BLaER1 (cell line): ENCODE measurements at regions not wholly inside any gene's neighbourhood (a gene's known extent, or its start where the extent isn't known, plus 50 kb on each side); places are given as distances from the start of the nearest gene placed in this dataset.

Experiments used
- H3K27ac ChIP-seq: shearing (Covaris generic); formaldehyde crosslinking; 2 replicates; pipeline ENCODE4 v1.8.1; 2022
- H3K27me3 ChIP-seq: shearing (Covaris generic); formaldehyde crosslinking; 2 replicates; pipeline ENCODE4 v1.8.1; 2022
- H3K36me3 ChIP-seq: shearing (Covaris generic); formaldehyde crosslinking; 2 replicates; pipeline ENCODE4 v1.8.1; 2022
- H3K4me1 ChIP-seq: shearing (Covaris generic); formaldehyde crosslinking; 2 replicates; pipeline ENCODE4 v1.8.1; 2022
- H3K4me2 ChIP-seq: shearing (Covaris generic); formaldehyde crosslinking; 2 replicates; pipeline ENCODE4 v1.8.1; 2022
- H3K4me3 ChIP-seq: shearing (Covaris generic); formaldehyde crosslinking; 2 replicates; pipeline ENCODE4 v1.8.1; 2022
- H3K9ac ChIP-seq: shearing (Covaris generic); formaldehyde crosslinking; 2 replicates; pipeline ENCODE4 v1.8.1; 2022
- H3K9me3 ChIP-seq: shearing (Covaris generic); formaldehyde crosslinking; 2 replicates; pipeline ENCODE4 v1.8.1; 2022
- H4K20me1 ChIP-seq: shearing (Covaris generic); formaldehyde crosslinking; 2 replicates; pipeline ENCODE4 v1.8.1; 2022
- Cebpa-rat ChIP-seq: shearing (Covaris generic); IDR thresholded peaks from 2 replicates; pipeline ENCODE4 v1.8.1; 2022

DNA sequence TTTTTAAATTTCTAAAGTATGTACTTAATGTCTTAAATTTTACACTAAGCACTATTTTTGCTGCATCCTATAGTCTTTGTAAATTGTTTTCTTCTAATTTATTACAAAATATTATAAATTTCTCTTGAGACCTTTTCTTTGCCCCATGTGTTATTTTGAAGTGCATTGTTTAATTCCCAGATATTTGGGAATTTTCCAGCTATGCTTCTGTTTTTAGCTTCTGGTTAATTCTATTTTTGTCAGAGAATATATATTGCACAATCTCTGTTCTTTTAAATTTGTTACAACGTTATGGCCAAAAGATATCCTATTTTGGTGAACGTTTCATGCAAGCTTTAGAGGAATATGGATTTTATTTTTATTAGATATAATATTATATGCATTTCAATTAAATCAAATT is 917.4 kb upstream of the MIR17HG start:
- no peak overlapping the region for H3K4me3 ChIP-seq
- H3K27ac ChIP-seq = no peak overlapping the region
- no peaks in the 10 kb centered on the region for H3K36me3 ChIP-seq
- H3K9me3 ChIP-seq = no peaks in the 10 kb centered on the region
- no peak overlapping the region for H3K9ac ChIP-seq
- TF ChIP-seq Cebpa-rat = no peak
- no peak overlapping the region for H3K4me2 ChIP-seq
- H4K20me1 ChIP-seq = no peaks in the 10 kb centered on the region
- H3K4me1 ChIP-seq = no peaks in the 10 kb centered on the region
- H3K27me3 ChIP-seq = no peaks in the 10 kb centered on the region

DNA sequence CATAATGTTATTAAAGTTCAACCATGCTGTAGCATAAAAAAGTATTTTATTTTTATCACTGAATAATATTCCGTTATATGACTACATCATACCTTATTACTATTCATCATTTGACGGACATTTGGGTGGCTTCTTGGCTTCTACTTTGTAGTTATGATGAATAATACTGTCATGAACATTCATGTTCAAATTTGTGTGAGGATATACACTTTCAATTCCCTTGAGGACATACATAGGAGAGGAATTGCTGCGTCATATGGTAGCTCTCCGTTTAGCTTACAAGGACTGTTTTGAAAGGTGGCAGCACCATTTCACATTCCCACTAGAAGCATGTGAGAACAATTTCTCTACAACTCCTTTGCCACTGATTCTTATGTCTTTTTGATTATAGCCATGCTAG is 910.8 kb upstream of the MIR17HG start:
- no peak for TF ChIP-seq Cebpa-rat
- H3K27ac ChIP-seq = no peak overlapping the region
- no peaks in the 10 kb centered on the region for H3K27me3 ChIP-seq
- no peaks in the 10 kb centered on the region for H3K9me3 ChIP-seq
- H3K4me1 ChIP-seq = no peaks in the 10 kb centered on the region
- no peak overlapping the region for H3K4me2 ChIP-seq
- no peak overlapping the region for H3K9ac ChIP-seq
- no peak overlapping the region for H3K4me3 ChIP-seq
- no peaks in the 10 kb centered on the region for H3K36me3 ChIP-seq
- H4K20me1 ChIP-seq = no peaks in the 10 kb centered on the region

GRCh38 chr13:90438576-90438975 is 908.9 kb upstream of the MIR17HG start:
- no peaks in the 10 kb centered on the region for H3K36me3 ChIP-seq
- no peak for TF ChIP-seq Cebpa-rat
- H4K20me1 ChIP-seq = no peaks in the 10 kb centered on the region
- no peak overlapping the region for H3K27ac ChIP-seq
- no peaks in the 10 kb centered on the region for H3K9me3 ChIP-seq
- no peaks in the 10 kb centered on the region for H3K4me1 ChIP-seq
- no peaks in the 10 kb centered on the region for H3K27me3 ChIP-seq
- no peak overlapping the region for H3K4me2 ChIP-seq
- H3K9ac ChIP-seq = no peak overlapping the region
- no peak overlapping the region for H3K4me3 ChIP-seq

DNA sequence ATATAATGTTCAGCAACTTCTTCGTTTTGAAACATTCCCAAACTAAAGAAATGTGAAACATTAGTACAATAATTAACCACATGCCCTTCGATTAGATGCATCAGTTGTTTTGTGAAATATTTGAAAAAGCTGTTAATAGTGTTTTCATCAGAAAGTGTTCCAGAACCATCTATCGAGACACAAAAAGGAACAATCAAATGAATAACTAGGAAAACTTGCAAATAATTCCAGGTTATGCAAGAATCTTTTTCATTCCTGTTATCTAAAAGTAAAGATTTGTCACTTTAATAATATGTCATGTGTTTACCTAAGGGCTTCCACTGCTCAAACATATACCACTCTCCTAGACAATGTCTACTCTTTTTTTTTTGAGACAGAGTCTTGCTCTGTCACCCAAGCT is 904.2 kb upstream of the MIR17HG start:
- Histone ChIP-seq H3K27me3 (no peaks in the 10 kb centered on the region), H3K27ac (no peak overlapping the region), H3K9me3 (no peaks in the 10 kb centered on the region), H3K9ac (no peak overlapping the region), H4K20me1 (no peaks in the 10 kb centered on the region), H3K4me1 (no peaks in the 10 kb centered on the region), H3K4me3 (no peak overlapping the region), H3K36me3 (no peaks in the 10 kb centered on the region), H3K4me2 (no peak overlapping the region)
- TF ChIP-seq Cebpa-rat = no peak

DNA sequence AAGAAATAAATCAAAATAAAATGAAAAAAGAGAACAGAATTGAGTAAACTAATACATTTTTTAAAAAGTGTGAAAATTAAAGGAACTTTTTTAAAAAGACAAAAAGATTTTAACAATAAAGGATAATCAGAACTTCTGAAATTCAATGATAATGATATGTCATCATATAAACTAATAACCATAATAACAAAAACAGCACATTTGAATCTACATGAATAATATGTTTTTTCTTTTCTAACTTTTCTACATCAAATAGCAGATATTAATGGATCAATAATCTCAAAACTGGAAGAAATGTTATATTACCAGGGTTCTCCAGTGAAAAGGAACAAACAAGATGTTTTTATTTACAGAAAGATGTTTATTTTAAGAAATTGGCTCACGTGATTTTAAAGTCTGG is 903.3 kb upstream of the MIR17HG start:
- H4K20me1 ChIP-seq = no peaks in the 10 kb centered on the region
- no peak overlapping the region for H3K27ac ChIP-seq
- no peaks in the 10 kb centered on the region for H3K4me1 ChIP-seq
- no peaks in the 10 kb centered on the region for H3K36me3 ChIP-seq
- no peak overlapping the region for H3K4me2 ChIP-seq
- TF ChIP-seq Cebpa-rat = no peak
- no peaks in the 10 kb centered on the region for H3K27me3 ChIP-seq
- H3K4me3 ChIP-seq = no peak overlapping the region
- H3K9ac ChIP-seq = no peak overlapping the region
- no peaks in the 10 kb centered on the region for H3K9me3 ChIP-seq

DNA sequence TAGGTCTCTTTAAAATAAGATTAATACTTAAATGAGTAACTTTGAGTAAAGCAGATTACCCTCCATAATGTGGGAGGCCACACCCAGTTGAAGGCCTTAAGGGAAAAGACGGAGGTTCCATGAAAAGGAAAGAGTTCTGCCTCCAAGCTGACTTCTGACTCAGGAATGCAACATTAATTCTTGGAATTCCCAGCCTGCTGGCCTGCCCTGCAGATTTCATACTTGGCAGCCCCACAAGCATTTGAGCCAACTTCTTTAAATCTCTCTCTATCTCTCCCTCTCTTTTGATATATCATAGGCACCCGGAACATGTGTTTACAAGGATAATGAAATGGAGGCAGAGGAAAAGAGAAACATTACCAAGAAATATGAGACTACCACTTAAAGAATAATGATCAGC is 902.3 kb upstream of the MIR17HG start:
- no peak overlapping the region for H3K4me3 ChIP-seq
- no peaks in the 10 kb centered on the region for H3K4me1 ChIP-seq
- H3K9ac ChIP-seq = no peak overlapping the region
- H3K36me3 ChIP-seq = no peaks in the 10 kb centered on the region
- H3K4me2 ChIP-seq = no peak overlapping the region
- no peak for TF ChIP-seq Cebpa-rat
- H4K20me1 ChIP-seq = no peaks in the 10 kb centered on the region
- no peak overlapping the region for H3K27ac ChIP-seq
- no peaks in the 10 kb centered on the region for H3K9me3 ChIP-seq
- no peaks in the 10 kb centered on the region for H3K27me3 ChIP-seq

DNA sequence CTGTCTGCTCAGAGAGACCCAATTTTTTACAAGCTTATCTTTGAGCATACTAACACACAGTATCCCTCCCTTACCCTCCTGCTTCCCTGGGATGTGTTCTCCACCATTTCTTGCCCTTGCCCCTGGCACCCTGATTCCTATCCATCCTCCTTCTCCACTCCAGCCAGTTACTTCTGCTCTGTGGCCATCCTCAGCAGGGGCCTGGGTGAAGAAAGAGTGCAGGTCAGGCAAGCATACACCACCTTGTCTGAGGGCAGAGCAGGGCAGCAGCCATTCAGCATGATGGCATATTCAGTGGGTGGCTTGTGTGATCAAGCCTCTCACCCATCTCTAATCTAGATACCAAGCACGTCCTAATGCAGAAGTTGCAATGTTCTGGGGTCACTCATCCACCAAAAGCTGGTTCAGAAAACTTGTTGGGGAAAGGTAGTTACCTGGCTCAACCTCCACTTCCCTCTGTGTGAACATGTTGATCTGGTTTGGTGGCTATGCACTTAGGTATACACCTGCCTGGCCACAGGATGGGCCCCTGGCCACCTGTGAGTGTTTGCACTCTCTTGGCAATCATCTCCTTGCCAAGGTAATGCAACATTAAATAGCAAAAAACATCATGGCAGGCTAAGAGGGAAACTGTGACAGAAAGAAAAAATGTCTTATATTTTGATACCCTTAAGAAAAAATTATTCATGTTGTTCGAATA is 900.3 kb upstream of the MIR17HG start:
- TF ChIP-seq Cebpa-rat = no peak
- no peak overlapping the region for H3K27ac ChIP-seq

GRCh38 chr13:90447734-90448101 is 899.8 kb upstream of the MIR17HG start:
- Histone ChIP-seq H3K4me3 (no peak overlapping the region), H3K36me3 (no peaks in the 10 kb centered on the region), H3K4me1 (no peaks in the 10 kb centered on the region), H3K4me2 (no peak overlapping the region), H3K9ac (no peak overlapping the region), H3K27me3 (no peaks in the 10 kb centered on the region), H4K20me1 (no peaks in the 10 kb centered on the region), H3K27ac (no peak overlapping the region), H3K9me3 (no peaks in the 10 kb centered on the region)
- no peak for TF ChIP-seq Cebpa-rat

More for the DNA sequence above, 900.3 kb upstream of the MIR17HG start:
- Histone ChIP-seq H3K9ac (no peak overlapping the region), H3K4me1 (no peaks in the 10 kb centered on the region), H3K4me2 (no peak overlapping the region), H3K27me3 (no peaks in the 10 kb centered on the region), H3K9me3 (no peaks in the 10 kb centered on the region), H3K36me3 (no peaks in the 10 kb centered on the region), H3K4me3 (no peak overlapping the region), H4K20me1 (no peaks in the 10 kb centered on the region)

DNA sequence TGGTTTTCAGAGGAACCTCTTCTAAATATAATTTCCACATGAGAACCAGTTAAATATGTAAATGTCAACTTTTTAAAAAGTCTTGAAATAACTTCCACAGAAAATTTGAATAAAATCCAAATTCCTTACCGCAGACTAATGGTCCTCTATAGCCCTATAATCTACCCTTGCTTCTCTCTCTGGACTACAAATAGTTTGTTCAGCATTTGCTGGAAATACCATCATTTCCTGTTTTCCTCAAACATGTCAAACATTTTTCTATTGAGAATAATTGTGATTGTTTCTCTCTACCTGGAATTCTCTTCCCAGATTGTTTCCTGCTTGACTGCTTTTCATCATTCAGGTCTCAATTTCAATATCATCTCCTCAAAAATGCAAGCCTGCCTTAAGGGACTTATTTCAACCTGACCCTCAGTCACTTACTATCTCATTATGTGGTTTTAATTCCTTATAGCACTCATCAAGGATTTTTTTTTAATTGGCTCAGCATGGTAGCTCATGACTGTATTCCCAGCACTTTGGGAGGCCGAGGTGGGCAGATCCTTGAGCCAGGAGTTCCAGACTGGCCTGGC is 898.9 kb upstream of the MIR17HG start:
- H3K9ac ChIP-seq = no peak overlapping the region
- no peaks in the 10 kb centered on the region for H3K36me3 ChIP-seq
- H3K4me3 ChIP-seq = no peak overlapping the region
- no peak overlapping the region for H3K4me2 ChIP-seq
- no peak for TF ChIP-seq Cebpa-rat
- H3K27ac ChIP-seq = no peak overlapping the region
- H4K20me1 ChIP-seq = no peaks in the 10 kb centered on the region
- H3K4me1 ChIP-seq = no peaks in the 10 kb centered on the region
- no peaks in the 10 kb centered on the region for H3K27me3 ChIP-seq
- H3K9me3 ChIP-seq = no peaks in the 10 kb centered on the region

GRCh38 chr13:90453342-90453741 is 894.1 kb upstream of the MIR17HG start:
- no peaks in the 10 kb centered on the region for H3K4me1 ChIP-seq
- no peak overlapping the region for H3K4me3 ChIP-seq
- H3K27ac ChIP-seq = no peak overlapping the region
- TF ChIP-seq Cebpa-rat = no peak
- no peaks in the 10 kb centered on the region for H3K9me3 ChIP-seq
- H3K27me3 ChIP-seq = no peaks in the 10 kb centered on the region
- no peaks in the 10 kb centered on the region for H3K36me3 ChIP-seq
- H3K9ac ChIP-seq = no peak overlapping the region
- H4K20me1 ChIP-seq = no peaks in the 10 kb centered on the region
- H3K4me2 ChIP-seq = no peak overlapping the region
